Thyroid gland (tissue), 4 donors: ENCODE measurements at regions not wholly inside any gene's neighbourhood (a gene's known extent, or its start where the extent isn't known, plus 50 kb on each side); places are given as distances from the start of the nearest gene placed in this dataset.
"Not testable (repeated sequence)": the region's sequence is repeated elsewhere in the genome, so short reads cannot be mapped to it uniquely, and the experiment has no call there.

Experiments
- DNase-seq, 2 donors: peaks; one replicate each; pipeline ENCODE4 v3.0.0-alpha.2; 2019
- H3K27ac ChIP-seq, 3 donors: fragments of 200-600 bp; sonication (generic); 1 replicate in 2 of 3; 2 replicates in 1 of 3; pipeline ENCODE4 v1.5.1; 2016 to 2019; ENCODE audit warnings: mild to moderate bottlenecking in 1 of 3, moderate library complexity in 1 of 3
- H3K27me3 ChIP-seq: fragments of 200-600 bp; sonication (generic); one replicate; pipeline ENCODE4 v1.5.1; 2019
- H3K36me3 ChIP-seq, 2 donors: fragments of 200-600 bp; sonication (generic); one replicate each; pipeline ENCODE4 v1.5.1; 2016 to 2019
- H3K4me1 ChIP-seq, 2 donors: fragments of 200-600 bp; sonication (generic); one replicate each; pipeline ENCODE4 v1.5.1; 2017 to 2019
- H3K4me3 ChIP-seq, 3 donors: fragments of 200-600 bp; sonication (generic); replicated peaks in 1 of 3; 1 replicate in 2 of 3; 2 replicates in 1 of 3; pipeline ENCODE4 v1.5.1; 2016; ENCODE audit warnings: mild to moderate bottlenecking in 1 of 3
- H3K9me3 ChIP-seq: fragments of 200-600 bp; sonication (generic); one replicate; pipeline ENCODE4 v1.5.1; 2017
- CTCF ChIP-seq, 6 experiments: fragments of 200-600 bp in 3 of 6; fragments of 450-650 bp in 3 of 6; sonication (generic) in 3 of 6; IDR thresholded peaks; one replicate each; pipeline ENCODE4 v1.5.1; 2016 to 2019; ENCODE audit warnings: antibody characterized with exemption in 6 of 6, mild to moderate bottlenecking in 2 of 6, inconsistent platforms in 1 of 6, moderate library complexity in 1 of 6
- POLR2A ChIP-seq, 2 donors: fragments of 450-650 bp; IDR thresholded peaks; one replicate each; pipeline ENCODE4 v1.6.1; 2017; ENCODE audit warnings: antibody characterized with exemption in 2 of 2, mild to moderate bottlenecking in 2 of 2, moderate library complexity in 1 of 2
- WGBS, 2 donors: methylation state at CpG; one replicate each; pipeline ENCODE4 v1.1.5; 2017; 5-methylcytosine and 5-hydroxymethylcytosine counted together
- intact Hi-C: fragments of 100-400 bp; cut with DNase I; formaldehyde crosslinking; loops from one replicate; pipeline ENCODE4 v1.15.1; 2023

GRCh38 chr10:109592391-109592790, 330.9 kb downstream of the XPNPEP1 start:
- no peaks in the 10 kb centered on the region for H3K4me1 ChIP-seq
- TF ChIP-seq CTCF (IDR thresholded peaks at IDR 0.05) (no peak), POLR2A (IDR thresholded peaks at IDR 0.05) (no peak)
- no peak overlapping the region for H3K27ac ChIP-seq
- H3K36me3 ChIP-seq, result no peaks in the 10 kb centered on the region
- intact Hi-C loops, result no loop called here
- H3K27me3 ChIP-seq, result no peaks in the 10 kb centered on the region
- no peak overlapping the region for H3K4me3 ChIP-seq
- DNase-seq, result no peak
- WGBS, 2 donors, result 88 to 90% methylated on average over 3 of the region's 3 CpGs
- H3K9me3 ChIP-seq, result no peaks in the 10 kb centered on the region

GRCh38 chr10:109591601-109592000, 331.7 kb downstream of the XPNPEP1 start:
- no peak overlapping the region for H3K27ac ChIP-seq
- H3K4me3 ChIP-seq, result no peak overlapping the region
- 69 to 73% methylated on average over 2 of the region's 2 CpGs for WGBS, 2 donors
- no peaks in the 10 kb centered on the region for H3K9me3 ChIP-seq
- no peaks in the 10 kb centered on the region for H3K4me1 ChIP-seq
- no peak for TF ChIP-seq CTCF (IDR thresholded peaks at IDR 0.05)
- TF ChIP-seq POLR2A (IDR thresholded peaks at IDR 0.05), result no peak
- no peaks in the 10 kb centered on the region for H3K27me3 ChIP-seq
- H3K36me3 ChIP-seq, result no peaks in the 10 kb centered on the region
- DNase-seq, result no peak
- intact Hi-C loops, result no loop called here

GRCh38 chr10:109588259-109588658, 335.1 kb downstream of the XPNPEP1 start:
- no peaks in the 10 kb centered on the region for H3K36me3 ChIP-seq
- no peaks in the 10 kb centered on the region for H3K9me3 ChIP-seq
- intact Hi-C loops, result no loop called here
- H3K27me3 ChIP-seq, result no peaks in the 10 kb centered on the region
- no peak overlapping the region for H3K27ac ChIP-seq
- no peak overlapping the region for H3K4me3 ChIP-seq
- no peak for DNase-seq
- 46% methylated on average over 3 of the region's 3 CpGs for WGBS, 2 donors
- no peak for TF ChIP-seq POLR2A (IDR thresholded peaks at IDR 0.05)
- no peak for TF ChIP-seq CTCF (IDR thresholded peaks at IDR 0.05)
- no peaks in the 10 kb centered on the region for H3K4me1 ChIP-seq

- Histone ChIP-seq H3K4me3 (no peak overlapping the region), H3K27ac (no peak overlapping the region), H3K36me3 (no peaks in the 10 kb centered on the region), H3K9me3 (no peaks in the 10 kb centered on the region), H3K27me3 (no peaks in the 10 kb centered on the region), H3K4me1 (no peaks in the 10 kb centered on the region)
- DNase-seq, result no peak
- intact Hi-C loops, result no loop called here
- 51 to 68% methylated on average over 3 of the region's 3 CpGs for WGBS, 2 donors
- TF ChIP-seq CTCF (IDR thresholded peaks at IDR 0.05) (no peak), POLR2A (IDR thresholded peaks at IDR 0.05) (no peak)
Measured at GRCh38 chr10:109587366-109587765, 335.9 kb downstream of the XPNPEP1 start.

- Histone ChIP-seq H3K27ac (no peak overlapping the region), H3K27me3 (no peaks in the 10 kb centered on the region), H3K9me3 (no peaks in the 10 kb centered on the region), H3K4me3 (no peak overlapping the region), H3K4me1 (no peaks in the 10 kb centered on the region), H3K36me3 (no peaks in the 10 kb centered on the region)
- intact Hi-C loops, result no loop called here
- TF ChIP-seq CTCF (IDR thresholded peaks at IDR 0.05) (no peak), POLR2A (IDR thresholded peaks at IDR 0.05) (no peak)
- DNase-seq, result no peak
Measured at GRCh38 chr10:109556399-109556798, 366.9 kb downstream of the XPNPEP1 start.

- intact Hi-C loops, result not testable (repeated sequence)
- WGBS, 2 donors, result 23 to 28% methylated on average over 5 to 7 of the region's 8 CpGs
Measured at GRCh38 chr10:109542050-109542603, 381.2 kb downstream of the XPNPEP1 start.

More at GRCh38 chr10:109542050-109542603, 381.2 kb downstream of the XPNPEP1 start:
- H3K36me3 ChIP-seq, H3K4me3 ChIP-seq, H3K9me3 ChIP-seq, H3K27me3 ChIP-seq, H3K4me1 ChIP-seq, H3K27ac ChIP-seq: not testable (repeated sequence)
- DNase-seq, result peak; percentile 45 to 47
